Stimulated activated CD8-positive, alpha-beta memory T cell treated with anti-CD3 and anti-CD28 coated beads, Interleukin-15, amount 100 ng/mL, for 48 hours (primary cell): ENCODE measurements at regions not wholly inside any gene's neighbourhood (a gene's known extent, or its start where the extent isn't known, plus 50 kb on each side); places are given as distances from the start of the nearest gene placed in this dataset.

Experiments used
- DNase-seq, 2 donors: peaks; one replicate each; pipeline ENCODE4 v3.0.0-alpha.2; 2020; ENCODE audit warnings: low read depth in 2 of 2

- no peak for DNase-seq
Measured at GRCh38 chr20:24376311-24377099, 92.9 kb upstream of the SYNDIG1 start.

- DNase-seq: no peak
Measured at GRCh38 chr20:24373372-24373771, 96.1 kb upstream of the SYNDIG1 start.

- DNase-seq: no peak
Measured at GRCh38 chr20:24370911-24371695, 98.3 kb upstream of the SYNDIG1 start.

GRCh38 chr20:24370249-24370648 lies 99.2 kb upstream of the SYNDIG1 start:
- DNase-seq: no peak

- no peak for DNase-seq
Measured at GRCh38 chr20:24368253-24368652, 101.2 kb upstream of the SYNDIG1 start.

GRCh38 chr20:24366336-24367004 lies 103.0 kb upstream of the SYNDIG1 start:
- DNase-seq: no peak

GRCh38 chr20:24365670-24366069 lies 103.8 kb upstream of the SYNDIG1 start:
- DNase-seq: no peak

GRCh38 chr20:24364482-24364881 lies 104.9 kb upstream of the SYNDIG1 start:
- DNase-seq: no peak

- no peak for DNase-seq
Measured at GRCh38 chr20:24363031-24363430, 106.4 kb upstream of the SYNDIG1 start.

GRCh38 chr20:24362080-24362479 lies 107.3 kb upstream of the SYNDIG1 start:
- no peak for DNase-seq

- no peak for DNase-seq
Measured at GRCh38 chr20:24361541-24361940, 107.9 kb upstream of the SYNDIG1 start.

GRCh38 chr20:24360531-24360930 lies 108.9 kb upstream of the SYNDIG1 start:
- no peak for DNase-seq

- DNase-seq: no peak
Measured at GRCh38 chr20:24359321-24360027, 110.0 kb upstream of the SYNDIG1 start.

GRCh38 chr20:24357931-24358330 lies 111.5 kb upstream of the SYNDIG1 start:
- DNase-seq: no peak

GRCh38 chr20:24357177-24357576 lies 112.3 kb upstream of the SYNDIG1 start:
- no peak for DNase-seq

GRCh38 chr20:24353135-24353690 lies 116.2 kb upstream of the SYNDIG1 start:
- no peak for DNase-seq

GRCh38 chr20:24350923-24351368 lies 118.5 kb upstream of the SYNDIG1 start:
- DNase-seq: no peak

GRCh38 chr20:24341781-24342180 lies 127.6 kb upstream of the SYNDIG1 start:
- DNase-seq: no peak

GRCh38 chr20:24340933-24341332 lies 128.5 kb upstream of the SYNDIG1 start:
- no peak for DNase-seq

GRCh38 chr20:24339210-24339641 lies 130.2 kb upstream of the SYNDIG1 start:
- no peak for DNase-seq

GRCh38 chr20:24337551-24337950 lies 131.9 kb upstream of the SYNDIG1 start:
- DNase-seq: no peak
